ENCODE measurements at regions not wholly inside any gene's neighbourhood (a gene's known extent, or its start where the extent isn't known, plus 50 kb on each side); places are given as distances from the start of the nearest gene placed in this dataset.
"Not testable (repeated sequence)": the region's sequence is repeated elsewhere in the genome, so short reads cannot be mapped to it uniquely, and the experiment has no call there.

DNA sequence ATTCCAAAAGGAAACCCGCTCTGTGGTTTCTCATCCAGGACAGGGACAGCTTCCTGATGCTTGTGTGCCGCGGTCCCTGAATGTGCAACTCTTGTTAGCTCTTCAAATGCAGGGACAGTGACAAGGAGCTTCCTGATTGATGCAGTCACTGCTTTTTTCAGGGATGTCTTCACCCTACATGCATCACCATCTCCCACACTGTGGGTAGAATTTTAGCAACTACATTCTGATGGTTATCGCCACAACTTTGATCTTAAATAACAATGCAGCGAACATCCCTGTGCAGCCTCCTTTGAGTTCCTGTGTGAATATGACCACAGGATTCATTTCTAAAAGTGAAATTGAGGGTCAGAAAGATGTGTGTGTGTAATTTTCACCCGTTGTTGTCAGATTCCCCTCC, 115.0 kb downstream of the GGTLC2 start:
- no peak for DNase-seq

DNA sequence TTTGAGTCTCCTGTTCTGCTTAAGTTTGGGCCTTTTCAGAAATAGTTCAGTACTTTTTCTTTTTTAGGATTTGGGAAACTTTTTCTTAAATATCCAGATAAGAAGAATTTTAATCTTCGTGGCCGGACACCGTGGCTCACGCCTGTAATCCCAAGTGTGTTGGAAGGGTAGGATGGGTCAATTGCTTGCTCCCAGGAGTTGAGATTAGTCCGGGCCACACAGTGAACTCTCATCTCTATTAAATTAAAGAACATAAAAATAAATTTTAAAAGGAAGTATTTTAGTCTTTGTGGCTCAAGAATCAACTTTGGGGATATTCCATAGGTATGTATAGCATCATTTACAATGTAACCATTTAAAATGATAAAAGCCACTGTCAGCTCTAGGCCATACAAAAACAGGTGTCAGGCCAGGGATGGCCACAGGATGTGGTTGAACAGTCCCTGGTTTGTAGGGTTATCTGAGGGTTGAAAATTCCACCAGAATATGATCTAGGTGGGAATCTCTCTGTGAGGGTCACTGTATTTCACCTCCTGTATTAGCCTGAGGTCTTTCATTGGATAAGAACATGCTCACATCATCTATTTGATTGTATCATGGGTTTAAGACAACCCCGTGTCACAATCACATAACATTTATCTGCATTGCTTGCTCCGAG, 115.6 kb downstream of the GGTLC2 start:
- DNase-seq = no peak

DNA sequence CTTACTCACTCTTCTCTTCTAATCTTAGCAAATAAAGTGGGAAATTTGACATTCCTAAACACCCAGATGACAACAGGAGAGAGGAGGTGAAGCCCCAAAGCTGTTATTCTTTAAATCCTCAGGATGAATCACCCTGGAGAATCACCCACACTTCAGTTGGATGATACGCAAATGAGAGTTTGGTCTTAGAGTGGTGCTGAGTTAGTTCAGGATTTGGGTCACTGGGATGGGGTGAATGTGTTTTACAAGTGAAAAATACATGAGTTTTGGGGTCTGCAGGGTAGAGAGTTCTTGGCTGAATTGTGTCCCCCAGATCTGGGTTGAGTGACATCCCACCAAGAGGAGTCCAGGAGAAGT, 117.2 kb downstream of the GGTLC2 start:
- no peak for DNase-seq

DNA sequence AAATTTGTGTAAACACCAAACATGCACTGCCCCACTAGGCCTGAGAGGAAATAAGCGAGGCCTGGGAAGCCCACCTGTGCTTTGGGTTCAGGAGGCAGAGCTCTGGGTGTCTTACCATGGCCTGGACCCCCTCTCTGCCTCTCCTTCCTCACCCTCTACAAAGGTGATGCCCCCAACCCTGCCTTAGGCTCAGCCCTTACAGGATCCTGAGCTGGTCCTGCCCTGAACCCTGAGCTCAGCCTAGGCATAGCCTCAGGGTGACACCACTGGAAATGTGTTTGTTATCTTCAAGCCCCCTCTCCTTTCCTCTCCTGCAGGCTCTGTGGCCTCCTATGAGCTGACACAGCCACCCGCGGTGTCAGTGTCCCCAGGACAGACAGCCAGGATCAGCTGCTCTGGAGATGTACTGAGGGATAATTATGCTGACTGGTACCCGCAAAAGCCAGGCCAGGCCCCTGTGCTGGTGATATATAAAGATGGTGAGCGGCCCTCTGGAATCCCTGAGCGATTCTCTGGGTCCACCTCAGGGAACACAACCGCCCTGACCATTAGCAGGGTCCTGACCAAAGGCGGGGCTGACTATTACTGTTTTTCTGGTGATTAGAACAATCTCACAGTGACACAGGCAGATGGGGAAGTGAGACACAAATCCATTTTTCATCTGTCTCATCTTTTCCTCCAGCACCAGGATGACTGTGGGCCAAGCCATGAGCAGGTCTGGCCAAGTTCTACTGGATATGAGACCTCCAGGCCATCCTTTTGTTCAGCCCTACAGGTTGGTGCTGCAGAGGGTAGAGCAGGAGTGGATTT, 117.8 kb downstream of the GGTLC2 start:
- no peak for DNase-seq

DNA sequence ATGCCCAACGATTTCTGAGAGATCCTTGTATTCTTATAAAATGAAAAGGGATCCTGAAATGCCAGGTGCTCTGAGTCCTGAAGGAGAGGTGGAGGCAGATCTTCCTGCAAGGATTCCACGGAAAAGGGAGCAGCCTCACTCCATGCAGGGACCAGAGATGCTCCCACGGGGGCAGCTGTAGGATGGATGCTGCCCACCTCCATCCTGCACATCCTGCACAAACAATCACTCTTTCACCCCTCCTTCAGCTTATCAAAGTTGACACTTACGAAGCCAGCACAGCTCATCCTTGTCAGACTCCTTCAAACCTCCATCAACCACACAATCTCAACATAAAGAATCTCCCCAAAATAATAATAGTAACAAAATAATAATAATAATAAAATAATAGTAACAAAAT, 119.1 kb downstream of the GGTLC2 start:
- DNase-seq = no peak

DNA sequence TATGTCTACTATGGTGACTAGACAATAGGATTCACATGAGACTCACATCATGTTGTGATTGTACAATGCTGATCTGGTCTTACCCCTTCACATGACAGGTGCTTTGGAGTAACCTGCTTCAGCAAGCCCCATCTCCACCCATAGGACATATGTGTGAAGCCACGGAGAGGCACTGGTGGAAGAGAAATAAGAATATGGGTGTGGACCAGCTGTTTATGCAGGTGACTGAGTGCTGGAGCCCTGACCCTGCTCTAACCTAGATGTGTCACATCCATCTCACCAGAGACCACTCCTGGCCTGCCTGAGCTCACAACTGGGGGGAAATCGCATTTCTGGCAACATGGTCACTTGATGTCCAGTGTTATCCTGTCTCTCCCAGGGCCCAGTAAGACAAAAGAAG, 119.7 kb downstream of the GGTLC2 start:
- DNase-seq = no peak

DNA sequence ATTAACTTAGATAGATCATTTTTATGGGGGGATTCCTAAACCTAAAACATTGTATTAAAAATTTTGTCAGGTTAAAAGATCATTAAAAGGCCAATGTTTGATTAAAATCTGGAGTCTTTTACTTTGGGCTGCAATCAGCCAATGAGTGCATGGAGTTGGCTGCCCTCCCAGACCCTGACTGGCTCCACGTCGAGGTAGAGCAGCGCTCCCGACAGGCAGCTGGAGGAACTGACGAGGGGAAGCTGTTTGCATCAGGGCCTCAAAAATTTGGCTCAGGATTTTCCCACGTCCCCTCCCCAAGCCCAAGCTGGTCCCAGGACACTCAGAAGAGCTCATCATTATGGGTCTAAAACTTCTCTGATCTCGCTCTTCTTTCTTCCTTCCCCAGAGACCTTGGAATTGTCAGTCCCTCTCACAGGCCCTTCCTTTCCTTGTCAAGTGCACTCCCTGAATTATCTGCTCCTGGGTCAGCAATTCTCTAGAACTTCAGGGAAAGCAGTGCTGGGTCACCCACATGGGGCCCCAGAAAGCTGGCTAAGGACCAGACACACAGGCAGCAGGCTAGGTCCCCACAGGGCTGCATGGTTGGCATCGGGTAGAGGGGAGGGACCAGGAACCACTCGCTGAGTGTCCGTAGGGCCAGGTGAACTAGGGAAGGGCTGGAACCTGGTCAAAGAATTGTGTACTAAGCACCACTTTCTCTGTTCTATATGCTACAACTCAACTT, 119.6 kb upstream of the IGLL5 start:
- DNase-seq = no peak

DNA sequence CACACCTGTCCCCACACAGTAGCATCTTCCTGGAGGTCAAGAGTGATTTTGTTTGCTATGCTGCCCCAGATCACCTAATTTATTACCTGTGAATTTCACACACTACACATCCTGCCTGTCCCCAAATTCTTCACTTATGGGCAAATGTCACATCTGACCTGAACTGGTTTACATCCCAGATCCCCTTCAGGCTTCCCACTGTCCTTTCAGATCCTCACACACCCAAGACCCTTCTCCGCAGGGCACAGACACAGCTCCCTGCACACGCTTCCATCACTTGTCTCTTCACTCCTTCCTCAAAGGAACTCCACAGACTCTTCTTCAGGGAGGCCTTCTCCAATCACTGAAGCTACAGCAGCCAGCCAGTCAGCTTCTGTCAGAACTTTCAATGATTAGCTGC, 118.7 kb upstream of the IGLL5 start:
- no peak for DNase-seq

DNA sequence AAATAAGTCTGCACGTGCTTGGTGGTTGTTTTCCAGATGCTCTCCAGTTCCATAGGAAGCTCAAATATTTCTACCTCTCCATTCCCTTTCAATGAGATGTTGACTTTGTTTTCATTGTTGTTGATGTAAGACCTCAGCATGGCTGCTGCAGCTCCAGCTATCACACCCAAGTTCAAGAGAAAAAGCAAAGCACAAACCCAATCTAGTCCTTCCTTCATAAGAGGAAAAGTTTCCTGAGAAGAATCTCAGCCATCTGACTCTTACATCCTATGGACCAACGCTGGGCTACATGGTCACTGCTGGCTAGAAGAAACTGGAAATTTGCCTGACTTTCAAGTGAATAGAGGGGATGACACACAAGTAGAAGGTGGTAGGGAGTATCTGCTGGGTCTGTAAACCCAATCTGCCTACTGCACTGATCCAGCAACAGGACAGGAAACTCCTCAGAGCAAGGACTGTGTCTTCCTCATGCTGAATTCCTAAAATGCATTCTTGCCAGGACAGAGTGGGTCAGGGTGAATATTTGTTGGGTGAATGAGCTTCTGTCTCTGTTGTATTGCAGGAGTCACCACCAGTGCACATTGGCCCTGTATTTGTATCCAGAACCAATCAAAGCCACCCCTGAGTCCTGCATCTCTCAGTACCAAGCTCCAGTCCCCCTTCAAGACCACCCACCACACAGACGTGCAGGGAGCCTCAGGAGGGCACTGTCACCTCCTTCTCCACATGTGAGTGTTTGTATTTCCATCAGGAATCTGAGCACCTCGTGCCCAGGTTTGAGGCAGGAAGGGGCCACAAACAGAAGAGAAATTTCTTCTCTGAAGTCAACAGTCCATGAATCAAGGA, 118.0 kb upstream of the IGLL5 start:
- DNase-seq = no peak

DNA sequence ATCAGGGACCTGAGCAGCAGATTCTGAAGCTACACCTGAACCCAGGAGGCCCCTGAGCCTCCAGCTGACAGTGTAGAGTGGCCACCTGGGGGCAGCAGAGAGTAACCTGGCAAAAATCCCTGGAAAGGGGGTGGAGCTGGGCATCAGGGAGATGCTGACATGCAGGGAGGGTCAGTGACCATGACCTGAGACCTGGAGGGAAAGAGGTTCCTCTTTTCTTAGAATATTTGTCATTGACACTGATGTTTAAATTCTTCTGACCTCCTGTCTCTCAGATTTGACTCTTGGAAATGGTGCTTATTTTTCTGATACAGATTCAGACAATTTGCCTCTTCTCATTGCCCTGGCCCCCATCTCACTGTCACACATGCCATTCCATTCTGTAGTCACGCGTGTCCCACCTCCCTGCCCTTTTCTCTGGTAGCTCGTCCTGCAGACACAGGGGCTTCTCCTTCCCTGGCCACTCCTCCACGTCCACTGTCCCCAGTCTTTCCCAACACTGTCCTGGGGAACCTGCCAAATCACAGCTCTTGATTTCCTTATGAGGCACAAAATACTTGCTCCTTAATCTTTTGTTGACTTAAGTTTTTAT, 117.2 kb upstream of the IGLL5 start:
- DNase-seq = peak; percentile 55

DNA sequence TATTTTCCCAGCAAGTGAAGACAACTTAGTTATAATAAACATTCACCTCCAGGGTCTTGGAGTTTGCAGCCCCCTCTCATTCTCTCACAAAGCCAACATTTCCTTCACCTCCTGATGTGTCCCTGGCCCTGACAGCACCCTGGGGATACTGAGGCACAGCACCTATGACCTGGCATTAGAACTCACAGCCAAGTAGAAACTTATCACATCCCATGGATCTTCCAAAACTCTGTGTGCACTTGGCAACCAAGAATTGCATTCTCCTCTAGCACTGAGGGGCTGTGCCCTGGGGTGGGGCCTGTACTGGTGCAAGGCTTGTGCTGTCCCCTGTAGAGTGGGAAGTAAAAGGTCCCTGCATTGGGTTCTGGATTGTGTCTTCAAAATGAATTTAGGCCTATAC, 116.7 kb upstream of the IGLL5 start:
- DNase-seq = no peak

DNA sequence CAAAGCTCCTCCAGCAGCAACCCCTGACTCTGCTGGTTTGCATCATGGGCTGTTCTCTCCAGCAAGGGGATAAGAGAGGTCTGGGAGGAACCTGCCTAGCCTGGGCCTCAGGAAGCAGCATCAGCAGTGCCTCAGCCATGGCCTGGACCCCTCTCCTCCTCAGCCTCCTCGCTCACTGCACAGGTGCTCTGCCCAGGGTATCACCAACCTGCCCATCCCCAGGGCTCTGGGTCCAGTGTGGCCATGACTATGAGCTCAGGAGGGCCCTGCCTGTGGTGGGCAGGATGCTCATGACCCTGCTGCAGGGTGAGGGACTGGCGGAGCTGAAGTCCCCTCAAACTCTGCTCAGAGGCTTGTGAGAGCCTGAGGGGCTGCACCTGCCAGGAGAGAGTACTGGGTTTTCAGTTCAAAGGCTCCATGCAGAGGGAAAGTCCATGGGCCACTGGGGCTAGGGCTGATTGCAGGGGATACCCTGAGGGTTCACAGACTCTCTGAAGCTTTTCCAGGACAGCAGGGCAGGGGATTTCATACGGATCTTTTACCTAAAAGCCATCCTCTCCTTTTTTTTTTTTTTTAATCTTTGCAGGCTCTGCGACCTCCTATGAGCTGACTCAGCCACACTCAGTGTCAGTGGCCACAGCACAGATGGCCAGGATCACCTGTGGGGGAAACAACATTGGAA, 115.8 kb upstream of the IGLL5 start:
- no peak for DNase-seq

DNA sequence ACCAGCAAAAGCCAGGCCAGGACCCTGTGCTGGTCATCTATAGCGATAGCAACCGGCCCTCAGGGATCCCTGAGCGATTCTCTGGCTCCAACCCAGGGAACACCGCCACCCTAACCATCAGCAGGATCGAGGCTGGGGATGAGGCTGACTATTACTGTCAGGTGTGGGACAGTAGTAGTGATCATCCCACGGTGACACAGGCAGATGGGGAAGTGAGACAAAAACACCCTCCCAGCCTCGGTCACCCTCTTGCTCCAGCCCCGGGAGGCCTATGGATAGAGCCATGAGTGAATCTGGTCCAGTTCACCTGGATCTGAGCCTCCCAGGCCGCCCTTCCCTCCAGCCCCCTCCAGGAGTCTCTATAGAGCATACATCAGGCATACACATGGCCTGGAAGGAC, 115.2 kb upstream of the IGLL5 start:
- DNase-seq = no peak

DNA sequence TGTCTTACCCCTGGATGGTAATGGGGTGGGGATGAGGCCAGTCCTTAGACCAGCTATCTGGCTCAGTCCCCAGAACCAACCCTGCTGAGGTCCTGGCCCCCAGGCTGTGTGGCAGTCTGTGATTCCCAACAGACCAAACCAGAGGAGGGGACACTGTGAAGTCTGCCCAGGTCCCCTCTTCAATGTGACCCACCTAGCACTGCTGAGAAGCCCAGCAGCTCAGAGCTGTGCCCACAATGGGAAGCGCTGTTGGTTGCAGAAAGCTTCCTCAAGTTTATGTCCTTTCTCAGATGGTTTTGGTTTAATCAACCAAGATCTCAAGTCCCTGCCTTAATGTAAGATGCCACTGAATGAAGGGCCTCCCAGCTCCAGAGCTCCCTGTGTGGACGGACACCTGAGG, 114.7 kb upstream of the IGLL5 start:
- no peak for DNase-seq

DNA sequence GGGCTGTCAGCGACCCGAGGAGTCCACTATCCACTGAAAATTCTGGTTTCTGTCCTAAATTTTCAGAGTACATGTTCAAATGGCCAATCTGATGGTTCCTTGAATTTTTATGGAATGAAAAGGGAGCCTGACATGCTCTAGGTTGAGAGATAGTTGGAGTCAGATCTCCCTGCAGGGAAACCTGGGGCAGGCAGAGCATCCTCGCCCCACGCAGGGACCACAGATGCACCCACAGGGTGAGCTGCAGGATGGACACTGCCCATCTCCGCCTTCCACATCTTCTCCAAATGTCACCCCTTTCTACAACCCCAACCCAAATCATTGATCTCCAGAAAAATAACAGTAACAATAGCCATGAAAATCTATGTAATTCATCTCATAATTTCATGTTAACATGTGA, 114.2 kb upstream of the IGLL5 start:
- no peak for DNase-seq

DNA sequence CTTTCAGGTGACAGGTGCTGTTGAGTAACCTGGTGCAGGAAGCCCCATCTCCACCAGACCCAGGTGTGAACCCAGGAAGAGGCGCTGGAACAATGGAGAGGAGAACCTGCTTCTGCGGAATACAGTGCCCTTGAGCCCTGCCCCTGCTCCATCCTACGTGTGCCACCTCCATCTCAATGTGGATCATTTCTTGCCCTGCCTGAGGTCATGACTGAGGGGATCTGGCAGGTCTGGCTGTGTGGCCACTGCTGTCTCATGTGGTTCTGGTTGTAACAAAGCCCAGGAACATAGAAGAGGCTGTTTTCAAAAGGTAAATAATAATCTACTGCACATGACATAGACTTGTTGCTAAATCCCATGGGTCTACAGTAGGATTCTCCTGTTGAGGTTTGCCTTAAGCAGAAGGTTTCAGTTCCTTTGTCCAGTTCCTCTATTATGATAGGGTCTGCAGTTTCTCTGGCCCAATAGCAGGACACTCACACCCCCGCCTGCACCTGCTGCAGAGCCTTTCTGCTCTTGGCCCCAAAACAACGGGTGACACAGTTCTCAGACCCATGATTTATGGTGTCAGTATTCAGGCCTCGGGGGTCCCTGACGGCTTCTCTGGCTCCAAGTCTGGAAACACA, 113.5 kb upstream of the IGLL5 start:
- DNase-seq = no peak

DNA sequence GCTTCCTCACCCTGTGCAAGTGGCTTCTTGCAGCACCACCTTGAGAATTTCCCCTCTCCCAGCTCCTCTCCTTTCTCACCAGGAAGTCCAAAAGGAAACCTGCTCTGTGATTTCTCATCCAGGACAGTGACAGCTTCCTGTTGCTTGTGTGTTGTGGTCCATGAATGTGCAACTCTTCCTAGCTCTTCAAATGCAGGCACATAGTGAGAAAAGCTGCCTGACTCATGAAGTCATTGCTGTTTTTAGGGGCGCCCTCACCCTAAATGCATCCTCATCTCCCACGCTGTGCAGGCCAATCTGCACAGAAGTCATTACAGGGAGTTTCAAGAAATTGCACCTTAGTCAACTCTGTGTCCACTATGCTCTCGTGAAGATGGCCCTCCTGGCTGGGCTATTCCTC, 112.9 kb upstream of the IGLL5 start:
- not testable (repeated sequence) for DNase-seq

DNA sequence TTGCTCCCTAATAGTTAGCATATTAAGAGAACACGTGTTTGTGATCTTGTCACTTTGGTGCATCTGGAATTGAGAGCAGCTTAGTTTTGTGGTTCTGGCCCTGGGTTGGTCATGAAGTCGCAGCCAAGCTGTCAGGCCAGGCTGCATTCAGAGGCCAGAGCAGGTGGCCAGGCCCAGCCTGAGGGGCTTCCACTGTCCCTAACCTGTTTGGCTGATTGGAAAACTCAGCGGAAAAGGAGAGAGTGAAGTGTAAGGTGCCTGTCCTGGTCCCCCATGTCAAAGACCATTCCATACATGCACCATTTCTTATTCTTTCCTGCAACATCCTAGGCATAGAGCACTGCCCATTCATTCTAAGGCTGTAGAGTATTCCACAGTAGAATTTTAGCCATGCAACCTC, 111.5 kb upstream of the IGLL5 start:
- no peak for DNase-seq

DNA sequence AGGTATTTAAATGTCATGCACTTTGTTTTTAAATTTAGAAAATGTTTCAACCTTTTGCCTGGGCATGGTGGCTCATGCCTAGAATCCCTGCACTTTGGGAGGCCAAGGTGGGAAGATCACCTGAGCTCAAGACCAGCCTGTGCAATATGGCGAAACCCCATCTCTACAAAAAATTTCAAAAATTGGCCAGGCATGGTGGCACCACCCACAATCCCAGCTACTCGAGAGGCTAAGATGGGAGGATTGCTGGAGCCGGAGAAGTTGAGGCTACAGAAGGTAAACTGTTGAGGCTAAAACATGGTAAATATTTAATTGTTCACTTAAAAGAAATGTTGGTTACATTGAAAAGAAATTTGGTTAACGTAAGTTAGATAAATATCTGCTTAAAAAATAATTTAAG, 108.4 kb upstream of the IGLL5 start:
- no peak for DNase-seq

DNA sequence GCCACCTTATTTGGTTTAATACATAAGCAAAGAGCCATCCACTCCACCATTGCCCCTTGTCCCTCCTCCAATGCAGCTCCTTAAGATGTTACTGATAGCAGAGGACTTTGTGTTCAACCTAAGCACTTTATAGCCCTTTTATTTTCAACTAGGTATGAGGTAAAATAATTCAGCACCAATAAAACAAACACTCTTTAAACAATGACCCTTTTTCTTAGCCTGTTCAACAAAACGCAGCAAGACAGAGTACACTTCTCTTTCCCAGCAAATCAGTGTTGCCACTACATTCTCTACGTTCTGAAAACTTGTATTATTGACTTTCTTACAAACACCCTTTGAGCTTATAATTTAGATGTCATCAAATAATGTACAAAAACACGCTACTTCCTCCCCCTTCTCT, 104.0 kb upstream of the IGLL5 start:
- DNase-seq = no peak

DNA sequence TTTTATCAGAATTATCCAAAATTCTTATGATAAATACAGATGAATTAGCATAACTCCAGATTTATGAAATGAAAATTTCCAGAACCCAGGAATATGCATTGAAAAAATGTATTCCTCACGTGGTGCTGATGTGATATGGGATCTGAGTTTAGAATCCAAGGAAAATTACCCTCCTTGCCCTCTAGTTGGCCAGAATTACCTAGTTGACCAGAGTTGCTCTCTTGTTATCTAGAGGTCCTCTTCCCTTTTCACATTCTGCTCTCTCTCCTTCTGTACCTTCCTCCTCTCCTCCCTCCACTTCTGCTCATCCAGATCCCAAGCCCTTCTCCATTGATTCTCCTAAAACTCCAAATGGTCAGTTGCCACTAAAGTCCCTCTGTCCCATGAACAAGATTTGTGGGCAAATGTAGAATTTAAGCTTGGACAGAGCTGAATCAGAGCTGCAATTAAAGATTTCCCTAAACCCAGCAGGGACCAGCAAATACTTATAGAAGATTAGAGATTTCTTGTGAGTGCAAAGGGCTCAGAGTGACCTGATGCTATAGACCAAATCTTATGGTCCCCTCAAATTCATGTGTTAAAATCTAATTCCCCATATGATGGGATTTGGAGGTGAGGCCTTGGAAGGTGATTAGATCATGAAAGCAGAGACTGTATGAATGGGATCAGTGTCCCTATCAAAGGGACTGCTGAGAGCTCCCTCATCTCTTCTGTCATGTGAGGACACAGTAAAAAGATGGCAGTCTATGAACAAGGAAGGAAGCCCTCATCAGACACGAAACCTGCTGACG, 103.2 kb upstream of the IGLL5 start:
- DNase-seq = no peak
